Endothelial cell of umbilical vein (primary cell): ENCODE measurements at regions not wholly inside any gene's neighbourhood (a gene's known extent, or its start where the extent isn't known, plus 50 kb on each side); places are given as distances from the start of the nearest gene placed in this dataset.

Source experiments
- BruUV-seq: library from RNA; stranded (reverse); fragments of 400-500 nt; replicated peaks from 2 replicates; lab custom pipeline; 2021; lab: Mats Ljungman, UMichigan
- CTCF ChIA-PET: fragments of 300-600, 350-600 bp; sonication (Branson Sonifier 250); formaldehyde crosslinking; loops from one replicate; lab custom pipeline; 2021; ENCODE audit warnings: antibody characterized with exemption, inconsistent platforms; lab: Charles Lee
- POLR2A ChIA-PET: fragments of 300-600, 350-600 bp; sonication (Branson Sonifier 250); formaldehyde crosslinking; loops from one replicate; lab custom pipeline; 2021; ENCODE audit warnings: antibody characterized with exemption, inconsistent platforms; lab: Charles Lee
- DNase-seq: peaks from one replicate; pipeline ENCODE4 v3.0.0-alpha.2; 2011; ENCODE audit warnings: low read depth, low spot score
- FAIRE-seq: peaks from 2 replicates; lab custom pipeline; 2011; peaks lifted over from hg19 to GRCh38; lab: Jason Lieb, UNC
- H2AFZ ChIP-seq: 2 replicates; pipeline ENCODE4 v1.6.0; 2012; ENCODE audit warnings: low read depth, low read length, control low read depth, inconsistent platforms
- H3K27ac ChIP-seq: 2 replicates; pipeline ENCODE4 v1.5.1; 2011; ENCODE audit warnings: low read depth, mild to moderate bottlenecking, control low read depth, low read length, moderate library complexity; ENCODE audit not compliant: insufficient read depth
- H3K27me3 ChIP-seq, 2 experiments: 2 replicates each; pipeline versions ENCODE4 v1.6.0 to v1.6.1; 2011; ENCODE audit warnings: low read length in 2 of 2, mixed read lengths in 1 of 2; ENCODE audit not compliant: control insufficient read depth in 2 of 2, insufficient read depth in 2 of 2
- H3K36me3 ChIP-seq, 2 experiments: 2 replicates in 1 of 2; 3 replicates in 1 of 2; pipeline ENCODE4 v1.5.1; 2011; ENCODE audit warnings: low read length in 2 of 2, mild to moderate bottlenecking in 1 of 2, moderate library complexity in 1 of 2; ENCODE audit not compliant: control insufficient read depth in 2 of 2, insufficient read depth in 2 of 2; ENCODE audit errors: extremely low read depth in 1 of 2
- H3K4me1 ChIP-seq: 3 replicates; pipeline ENCODE4 v1.5.1; 2011; ENCODE audit warnings: mild to moderate bottlenecking, low read length; ENCODE audit not compliant: control insufficient read depth, insufficient read depth; ENCODE audit errors: extremely low read depth
- H3K4me2 ChIP-seq: 2 replicates; pipeline ENCODE4 v1.6.1; 2011; ENCODE audit warnings: low read length, control low read depth, mixed read lengths; ENCODE audit not compliant: insufficient read depth
- H3K4me3 ChIP-seq, 3 experiments: fragments of 200-600 bp in 1 of 3; sonication (generic), shearing (Covaris generic) in 1 of 3; replicated peaks in 1 of 3; 2 replicates each; pipeline ENCODE4 v1.5.1; 2011 to 2016; ENCODE audit warnings: control low read depth in 3 of 3, low read length in 3 of 3, mild to moderate bottlenecking in 2 of 3, inconsistent platforms in 1 of 3, low read depth in 1 of 3, moderate library complexity in 1 of 3; ENCODE audit not compliant: insufficient read depth in 1 of 3
- H3K79me2 ChIP-seq: 2 replicates; pipeline ENCODE4 v1.6.0; 2012; ENCODE audit warnings: low read length, inconsistent platforms; ENCODE audit not compliant: control insufficient read depth, insufficient read depth
- H3K9ac ChIP-seq: replicated peaks from 2 replicates; pipeline ENCODE3; 2011; ENCODE audit warnings: low read length, control low read depth; ENCODE audit not compliant: insufficient read depth; ENCODE audit errors: extremely low read depth
- H3K9me1 ChIP-seq: replicated peaks from 3 replicates; pipeline ENCODE4 v1.6.0; 2011; ENCODE audit warnings: mild to moderate bottlenecking, low read length; ENCODE audit not compliant: control insufficient read depth, insufficient read depth; ENCODE audit errors: extremely low read depth
- H3K9me3 ChIP-seq: replicated peaks from 2 replicates; pipeline ENCODE4 v1.5.1; 2012; ENCODE audit warnings: low read length, inconsistent platforms; ENCODE audit not compliant: control insufficient read depth, insufficient read depth
- H4K20me1 ChIP-seq: replicated peaks from 2 replicates; pipeline ENCODE3; 2011; ENCODE audit warnings: mild to moderate bottlenecking, low read length; ENCODE audit not compliant: control insufficient read depth, insufficient read depth; ENCODE audit errors: extremely low read depth
- EZH2 ChIP-seq: IDR thresholded peaks from 2 replicates; pipeline ENCODE4 v1.6.1; 2012; ENCODE audit warnings: borderline replicate concordance, low read depth, mild to moderate bottlenecking, moderate library complexity, low read length, inconsistent platforms; ENCODE audit not compliant: severe bottlenecking
- JUN ChIP-seq: IDR thresholded peaks from 2 replicates; pipeline ENCODE4 v1.6.1; 2011; ENCODE audit warnings: borderline replicate concordance, low read depth; ENCODE audit not compliant: insufficient read length, insufficient read depth
- MAX ChIP-seq: IDR thresholded peaks from 2 replicates; pipeline ENCODE4 v1.6.1; 2011; ENCODE audit not compliant: insufficient read depth, insufficient read length
- POLR2A ChIP-seq: IDR thresholded peaks from 2 replicates; pipeline ENCODE4 v1.6.1; 2012; ENCODE audit warnings: low read depth, mild to moderate bottlenecking, control low read depth, low read length
- POLR2AphosphoS5 ChIP-seq: IDR thresholded peaks from 2 replicates; pipeline ENCODE4 v1.6.1; 2012; ENCODE audit warnings: low read depth, mild to moderate bottlenecking, control low read depth, low read length, moderate library complexity; ENCODE audit not compliant: insufficient read depth
- dilution Hi-C: fragments of 300-500 bp; cut with MboI; formaldehyde crosslinking; loops from one replicate; pipeline ENCODE4 v1.15.0; 2019; ENCODE audit warnings: low sequenced_read_pairs; ENCODE audit not compliant: extremely low pct_ligation_motif_present
- intact Hi-C: fragments of 100-400 bp; cut with micrococcal nuclease; formaldehyde crosslinking; loops from one replicate; pipeline ENCODE4 v1.10.0; 2022

- Histone ChIP-seq H4K20me1 (no peaks in the 10 kb centered on the region), H3K36me3 (no peaks in the 10 kb centered on the region), H3K4me3 (no peak overlapping the region), H3K27ac (no peak overlapping the region), H3K4me1 (no peaks in the 10 kb centered on the region), H3K9ac (no peak overlapping the region), H3K27me3 (no peaks in the 10 kb centered on the region), H3K79me2 (no peaks in the 10 kb centered on the region), H3K4me2 (no peak overlapping the region), H2AFZ (no peak overlapping the region), H3K9me1 (no peaks in the 10 kb centered on the region), H3K9me3 (no peaks in the 10 kb centered on the region)
- no TSS peak for BruUV-seq
- intact Hi-C loops: no loop called here
- DNase-seq (no peak), FAIRE-seq (no peak)
- dilution Hi-C loops: no loop called here
- TF ChIP-seq JUN (no peak), POLR2AphosphoS5 (no peak), POLR2A (no peak), EZH2 (no peak)
- CTCF ChIA-PET: no interaction called here
- POLR2A ChIA-PET: no interaction called here
These were observed 502.5 kb upstream of the ADGRL2 start for GRCh38 chr1:81298266-81298665.

GRCh38 chr1:81296601-81297000 lies 504.1 kb upstream of the ADGRL2 start:
- FAIRE-seq: no peak
- H2AFZ ChIP-seq: no peak overlapping the region
- no peaks in the 10 kb centered on the region for H3K27me3 ChIP-seq
- no peaks in the 10 kb centered on the region for H3K79me2 ChIP-seq
- TF ChIP-seq MAX (no peak), POLR2A (no peak), JUN (no peak), EZH2 (no peak)
- no peaks in the 10 kb centered on the region for H4K20me1 ChIP-seq
- H3K4me2 ChIP-seq: no peak overlapping the region
- no peaks in the 10 kb centered on the region for H3K4me1 ChIP-seq
- no peak overlapping the region for H3K9ac ChIP-seq
- no peaks in the 10 kb centered on the region for H3K9me3 ChIP-seq
- H3K9me1 ChIP-seq: no peaks in the 10 kb centered on the region
- H3K27ac ChIP-seq: no peak overlapping the region
- BruUV-seq: no TSS peak
- DNase-seq: no peak
- ChIA-PET CTCF (interaction anchor here (0.6 kb wide), 1 partner anchor 107 kb away, joined by 3 read pairs; no protein-coding TSS in a partner anchor), POLR2A (no interaction called here)
- H3K4me3 ChIP-seq: no peak overlapping the region
- H3K36me3 ChIP-seq: no peaks in the 10 kb centered on the region
- intact Hi-C loops: no loop called here
- dilution Hi-C loops: no loop called here
